Non-pigmented ciliary epithelial cell (primary cell): ENCODE measurements at regions not wholly inside any gene's neighbourhood (a gene's known extent, or its start where the extent isn't known, plus 50 kb on each side); places are given as distances from the start of the nearest gene placed in this dataset.

Source experiments
- DNase-seq: peaks from one replicate; pipeline ENCODE4 v3.0.0-alpha.2; 2010; ENCODE audit warnings: low read depth

DNA sequence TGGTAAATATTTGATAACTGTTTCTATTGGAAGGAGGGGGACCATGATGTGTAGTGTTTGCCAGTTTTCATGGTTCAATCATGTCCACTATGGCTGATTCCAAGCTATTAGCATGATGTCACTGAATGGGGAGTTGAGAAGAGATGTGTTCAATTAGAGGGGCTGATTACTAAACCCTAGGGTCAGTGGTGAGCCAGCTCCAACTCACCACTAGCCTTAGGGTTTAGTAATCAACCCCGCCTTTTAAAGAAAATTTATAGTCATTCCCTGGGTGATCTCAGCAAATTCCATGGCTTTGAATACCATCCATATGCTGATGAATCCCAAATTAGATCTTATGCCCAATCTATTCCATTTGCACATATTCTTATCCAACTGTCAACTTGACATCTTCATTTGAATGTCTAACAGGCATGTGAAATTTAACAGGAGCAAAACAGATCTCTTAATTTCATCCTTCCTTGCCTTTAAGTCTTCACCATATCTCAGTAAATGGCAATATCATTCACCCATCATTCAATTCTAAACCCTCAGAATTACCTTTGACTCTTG, 98.8 kb downstream of the GCNT1 start:
- DNase-seq: no peak

DNA sequence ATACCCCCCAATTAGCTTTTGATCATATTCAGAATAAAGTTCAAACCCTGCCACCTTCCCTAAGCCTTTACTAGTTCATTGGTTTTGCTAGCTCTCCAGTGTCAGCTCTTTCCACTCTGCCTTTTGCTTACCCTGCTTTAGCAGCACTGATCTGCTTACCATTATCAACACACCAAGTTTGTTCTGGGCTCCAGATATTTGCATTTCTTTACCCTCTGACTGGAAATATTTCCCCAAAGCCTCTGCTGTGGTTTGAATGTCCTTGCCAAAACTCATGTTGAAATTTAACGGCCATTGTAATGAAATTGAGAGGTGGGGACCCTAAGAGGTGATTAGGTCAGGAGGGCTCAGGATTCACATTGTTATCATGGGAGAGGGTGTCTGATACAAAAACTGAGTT, 99.5 kb downstream of the GCNT1 start:
- DNase-seq: no peak

DNA sequence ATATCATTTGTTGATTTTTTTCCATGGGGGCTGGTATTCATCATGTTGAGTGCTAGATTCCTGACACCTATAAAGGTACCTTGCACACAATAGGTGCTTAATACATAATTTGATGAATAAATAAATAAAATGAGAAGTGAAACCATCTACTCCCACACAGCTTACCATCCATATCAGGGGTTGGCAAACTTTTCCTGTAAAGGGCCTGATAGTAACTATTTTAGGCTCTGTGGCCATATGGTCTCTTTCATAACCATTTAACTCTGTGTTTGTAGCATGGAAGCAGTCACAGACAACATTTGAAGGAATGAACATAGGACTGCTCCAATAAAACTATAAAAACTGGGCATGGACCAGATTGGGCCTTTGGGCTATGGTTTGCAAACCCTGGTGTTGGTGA, 100.3 kb downstream of the GCNT1 start:
- DNase-seq: no peak

DNA sequence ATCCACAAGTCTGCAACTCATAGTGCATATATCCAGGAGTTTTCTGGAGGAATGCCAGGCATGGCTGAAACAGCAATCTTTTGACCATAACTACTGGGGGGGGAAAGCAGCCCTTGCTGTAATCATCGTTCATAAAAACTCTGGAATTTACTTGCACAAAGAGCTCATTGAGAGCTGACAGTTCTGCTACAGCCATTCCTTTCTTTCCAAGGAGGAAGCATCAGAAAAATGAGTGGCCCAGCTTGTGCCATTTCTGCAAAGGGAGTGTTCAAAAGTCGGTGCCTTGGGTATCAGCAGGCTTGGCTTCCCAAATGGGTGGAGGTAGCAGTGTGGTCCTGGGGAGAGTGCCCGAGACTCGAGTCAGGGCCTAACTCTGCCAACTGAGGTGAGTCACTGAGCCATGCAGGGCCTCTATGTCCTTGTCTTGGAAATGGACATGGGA, 101.5 kb downstream of the GCNT1 start:
- peak; percentile 44 for DNase-seq

DNA sequence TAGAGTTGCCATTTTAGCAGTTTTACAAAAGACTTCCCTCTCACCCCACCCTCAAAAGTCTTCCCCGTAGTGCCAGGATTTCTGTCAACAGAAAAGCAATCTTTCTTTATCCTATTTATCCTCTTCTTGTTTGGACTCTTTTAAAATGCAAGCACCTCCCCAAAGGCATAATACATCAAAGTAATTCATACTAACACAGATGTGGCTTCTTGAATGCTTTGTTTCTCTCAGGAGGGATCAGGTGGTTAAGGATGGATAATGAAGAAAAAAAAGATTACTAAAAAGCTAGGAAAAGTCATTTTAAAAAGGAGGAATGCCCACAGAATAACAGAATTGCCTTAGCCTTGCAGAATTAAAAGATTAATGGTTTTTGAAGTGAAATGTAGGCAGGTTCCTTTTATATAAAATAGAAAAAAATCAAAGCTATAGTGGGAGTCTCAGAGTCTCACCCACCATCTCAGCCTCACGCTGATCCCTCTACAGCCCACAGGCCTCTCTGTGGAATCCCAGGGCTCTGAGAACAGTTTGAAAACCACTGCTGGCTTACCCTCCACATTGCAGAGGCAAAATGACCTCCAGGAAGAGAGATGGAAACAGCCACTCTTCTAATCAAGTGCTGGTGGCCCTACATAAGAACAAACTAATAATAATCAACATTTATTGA, 102.2 kb downstream of the GCNT1 start:
- DNase-seq: no peak
